Uterus (tissue), 3 donors: ENCODE measurements at regions not wholly inside any gene's neighbourhood (a gene's known extent, or its start where the extent isn't known, plus 50 kb on each side); places are given as distances from the start of the nearest gene placed in this dataset.

ENCODE experiments used
- DNase-seq, 2 donors: peaks; one replicate each; pipeline ENCODE4 v3.0.0-alpha.2; 2019 to 2020
- H3K27ac ChIP-seq, 2 donors: fragments of 200-600 bp; sonication (generic); 1 replicate in 1 of 2; 2 replicates in 1 of 2; pipeline ENCODE4 v1.5.1; 2016 to 2018
- H3K27me3 ChIP-seq, 2 donors: fragments of 200-600 bp; sonication (generic); one replicate each; pipeline ENCODE4 v1.5.1; 2018 to 2019; ENCODE audit warnings: control low read depth in 1 of 2
- H3K36me3 ChIP-seq, 2 donors: fragments of 200-600 bp; sonication (generic); one replicate each; pipeline ENCODE4 v1.5.1; 2019; ENCODE audit warnings: control low read depth in 1 of 2
- H3K4me1 ChIP-seq, 2 donors: fragments of 200-600 bp; sonication (generic); one replicate each; pipeline ENCODE4 v1.5.1; 2018 to 2019; ENCODE audit warnings: control low read depth in 1 of 2
- H3K4me3 ChIP-seq, 2 donors: fragments of 200-600 bp; sonication (generic); 1 replicate in 1 of 2; 2 replicates in 1 of 2; pipeline ENCODE4 v1.5.1; 2018 to 2019; ENCODE audit warnings: mild to moderate bottlenecking in 1 of 2
- H3K9me3 ChIP-seq, 2 donors: fragments of 200-600 bp; sonication (generic); one replicate each; pipeline ENCODE4 v1.5.1; 2019; ENCODE audit warnings: control low read depth in 1 of 2
- POLR2A ChIP-seq, 2 donors: fragments of 450-650 bp; IDR thresholded peaks; one replicate each; pipeline ENCODE4 v1.6.1; 2016; ENCODE audit warnings: antibody characterized with exemption in 2 of 2, mild to moderate bottlenecking in 1 of 2, moderate library complexity in 1 of 2
- intact Hi-C: fragments of 100-400 bp; cut with DNase I; formaldehyde crosslinking; loops from one replicate; pipeline ENCODE4 v1.15.1; 2023; ENCODE audit warnings: low total_unique reads
- TF ChIP-seq, protein P1 (sequence below), 4 experiments: fragments of 200-600 bp in 2 of 4; fragments of 450-650 bp in 2 of 4; sonication (generic) in 2 of 4; IDR thresholded peaks; one replicate each; pipeline ENCODE4 v1.5.1; 2016 to 2019; ENCODE audit warnings: antibody characterized with exemption in 4 of 4, mild to moderate bottlenecking in 2 of 4, moderate library complexity in 1 of 4
- donor health status: DM: yes; HTN: yes; CAD: no.

DNA sequence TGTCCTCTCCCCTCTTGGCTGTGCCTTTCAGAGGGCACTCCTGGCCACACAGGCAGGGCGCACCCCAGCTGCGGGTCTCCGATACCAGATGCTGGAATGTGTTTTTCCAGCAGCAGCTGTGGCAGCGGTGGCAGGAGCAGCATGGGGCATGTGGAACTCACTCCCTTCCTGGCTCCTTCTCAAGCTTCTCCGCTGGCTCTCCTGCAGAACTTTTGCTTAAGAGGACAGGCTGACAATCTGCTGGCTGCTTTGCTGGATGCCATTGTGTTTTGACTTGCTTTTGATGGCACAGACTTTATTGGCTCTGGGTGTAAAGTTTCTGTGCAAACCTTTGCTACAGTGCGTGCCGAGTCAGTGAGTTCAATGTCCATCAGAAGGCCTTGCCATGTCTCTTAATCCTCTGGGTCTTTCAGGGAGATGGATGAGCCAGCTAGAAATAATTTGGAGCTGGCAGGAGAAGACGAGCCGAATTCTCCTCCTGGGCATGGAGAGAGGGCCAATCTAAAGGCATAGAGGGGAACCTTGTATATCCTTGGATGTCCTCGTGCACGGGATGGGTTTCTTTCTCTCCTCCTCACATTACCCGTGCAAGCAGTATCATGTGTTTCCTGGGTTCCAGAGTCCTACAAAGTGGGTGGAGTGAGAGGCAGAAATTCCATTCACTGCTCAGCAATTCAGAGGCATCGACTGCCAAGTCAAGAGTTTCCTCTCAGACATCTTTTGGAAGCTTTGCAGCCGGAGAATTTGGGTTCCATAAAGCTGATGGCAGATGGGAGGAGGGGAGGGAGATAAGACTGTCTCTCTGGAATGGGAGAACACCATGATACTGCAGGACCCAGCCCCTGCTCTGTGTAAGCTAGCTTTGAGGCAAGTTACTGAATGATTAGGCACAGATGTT, 231.2 kb downstream of the FGF9 start:
- no peaks in the 10 kb centered on the region for H3K27me3 ChIP-seq
- H3K27ac ChIP-seq = peak overlapping the region in 1 of 2 donors; percentile 31
- intact Hi-C loops = no loop called here
- no peak for TF ChIP-seq POLR2A (IDR thresholded peaks at IDR 0.05)
- TF ChIP-seq, protein P1, sequence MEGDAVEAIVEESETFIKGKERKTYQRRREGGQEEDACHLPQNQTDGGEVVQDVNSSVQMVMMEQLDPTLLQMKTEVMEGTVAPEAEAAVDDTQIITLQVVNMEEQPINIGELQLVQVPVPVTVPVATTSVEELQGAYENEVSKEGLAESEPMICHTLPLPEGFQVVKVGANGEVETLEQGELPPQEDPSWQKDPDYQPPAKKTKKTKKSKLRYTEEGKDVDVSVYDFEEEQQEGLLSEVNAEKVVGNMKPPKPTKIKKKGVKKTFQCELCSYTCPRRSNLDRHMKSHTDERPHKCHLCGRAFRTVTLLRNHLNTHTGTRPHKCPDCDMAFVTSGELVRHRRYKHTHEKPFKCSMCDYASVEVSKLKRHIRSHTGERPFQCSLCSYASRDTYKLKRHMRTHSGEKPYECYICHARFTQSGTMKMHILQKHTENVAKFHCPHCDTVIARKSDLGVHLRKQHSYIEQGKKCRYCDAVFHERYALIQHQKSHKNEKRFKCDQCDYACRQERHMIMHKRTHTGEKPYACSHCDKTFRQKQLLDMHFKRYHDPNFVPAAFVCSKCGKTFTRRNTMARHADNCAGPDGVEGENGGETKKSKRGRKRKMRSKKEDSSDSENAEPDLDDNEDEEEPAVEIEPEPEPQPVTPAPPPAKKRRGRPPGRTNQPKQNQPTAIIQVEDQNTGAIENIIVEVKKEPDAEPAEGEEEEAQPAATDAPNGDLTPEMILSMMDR (IDR thresholded peaks at IDR 0.05) = no peak
- H3K4me1 ChIP-seq = peaks cover 0 to 4% of the 10 kb centered on the region in 2 donors
- H3K4me3 ChIP-seq = no peak overlapping the region
- DNase-seq = peak; percentile 18 to 34
- no peaks in the 10 kb centered on the region for H3K36me3 ChIP-seq
- H3K9me3 ChIP-seq = no peaks in the 10 kb centered on the region

DNA sequence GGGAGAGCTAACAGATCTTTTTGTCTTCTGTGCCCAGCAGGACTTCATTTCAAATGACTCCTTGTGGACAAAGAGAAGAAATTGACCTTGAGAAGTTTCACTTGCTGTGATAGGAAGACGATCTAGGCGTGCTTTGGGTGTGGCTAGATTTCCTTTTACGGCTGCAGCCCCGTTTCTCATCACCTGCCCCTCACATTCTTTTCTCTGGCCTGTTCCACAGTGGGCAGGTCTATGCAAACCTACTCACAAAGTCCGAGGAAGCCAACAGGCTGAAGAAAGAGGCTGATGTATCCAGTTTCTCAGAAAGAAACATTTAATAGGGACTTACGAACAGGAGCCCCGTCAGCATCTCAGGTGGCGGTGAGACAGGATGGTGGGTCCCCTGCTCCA, 231.8 kb downstream of the FGF9 start:
- DNase-seq = no peak
- Histone ChIP-seq H3K4me3 (no peak overlapping the region), H3K27ac (peak overlapping the region in 1 of 2 donors; percentile 31), H3K36me3 (no peaks in the 10 kb centered on the region), H3K9me3 (no peaks in the 10 kb centered on the region), H3K4me1 (peaks cover 0 to 4% of the 10 kb centered on the region in 2 donors), H3K27me3 (no peaks in the 10 kb centered on the region)
- intact Hi-C loops = no loop called here
- TF ChIP-seq, protein P1 (IDR thresholded peaks at IDR 0.05) = no peak
- no peak for TF ChIP-seq POLR2A (IDR thresholded peaks at IDR 0.05)

DNA sequence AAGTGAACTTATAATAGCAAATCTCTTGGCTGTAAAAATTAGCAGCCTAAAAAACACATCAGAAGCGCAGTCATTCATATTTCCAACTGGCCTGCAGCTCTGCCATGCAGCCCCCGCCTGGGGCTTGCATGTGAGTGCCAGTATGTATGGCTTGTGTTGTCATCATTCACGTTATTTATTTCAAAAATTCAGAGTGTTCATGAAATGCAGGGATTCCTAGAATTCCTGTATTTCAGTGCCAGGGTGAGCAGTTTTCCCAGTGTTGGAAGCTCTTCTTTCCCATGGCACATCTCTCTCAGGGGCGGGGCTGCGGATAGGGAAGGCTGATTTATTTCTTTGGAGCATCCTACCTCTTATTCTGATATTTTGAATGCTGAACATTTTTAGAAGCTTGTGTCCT, 234.6 kb downstream of the FGF9 start:
- Histone ChIP-seq H3K36me3 (no peaks in the 10 kb centered on the region), H3K27ac (no peak overlapping the region), H3K4me3 (no peak overlapping the region), H3K27me3 (no peaks in the 10 kb centered on the region), H3K4me1 (no peaks in the 10 kb centered on the region), H3K9me3 (no peaks in the 10 kb centered on the region)
- no peak for DNase-seq
- intact Hi-C loops = no loop called here
- TF ChIP-seq, protein P1 (IDR thresholded peaks at IDR 0.05) = no peak
- TF ChIP-seq POLR2A (IDR thresholded peaks at IDR 0.05) = no peak

DNA sequence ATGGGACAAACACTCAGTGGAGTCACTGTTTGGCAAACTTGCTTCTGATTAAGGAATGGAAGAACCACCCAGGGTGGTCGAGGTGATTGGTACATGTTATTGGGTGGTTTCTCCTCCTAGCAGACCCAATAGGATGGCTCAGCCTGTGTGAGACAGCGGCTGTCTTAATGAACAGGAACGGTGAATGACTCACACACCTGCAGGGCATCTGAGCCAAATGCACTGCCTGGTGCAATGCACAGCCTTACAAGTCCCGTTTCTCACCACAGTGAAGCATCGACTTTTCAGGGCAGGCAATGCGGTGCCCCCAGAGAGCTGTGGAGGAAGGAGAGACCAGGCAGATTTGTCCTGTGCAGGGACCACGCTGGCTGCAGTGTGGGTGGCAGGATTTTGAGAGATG, 238.5 kb downstream of the FGF9 start:
- Histone ChIP-seq H3K4me1 (no peaks in the 10 kb centered on the region), H3K9me3 (no peaks in the 10 kb centered on the region), H3K27ac (no peak overlapping the region), H3K27me3 (no peaks in the 10 kb centered on the region), H3K36me3 (no peaks in the 10 kb centered on the region), H3K4me3 (no peak overlapping the region)
- no peak for TF ChIP-seq POLR2A (IDR thresholded peaks at IDR 0.05)
- TF ChIP-seq, protein P1 (IDR thresholded peaks at IDR 0.05) = no peak
- DNase-seq = no peak
- intact Hi-C loops = no loop called here

GRCh38 chr13:21910546-21910945, 239.7 kb downstream of the FGF9 start:
- no peak overlapping the region for H3K4me3 ChIP-seq
- no peak for DNase-seq
- no peaks in the 10 kb centered on the region for H3K4me1 ChIP-seq
- H3K9me3 ChIP-seq = no peaks in the 10 kb centered on the region
- H3K27me3 ChIP-seq = no peaks in the 10 kb centered on the region
- H3K36me3 ChIP-seq = no peaks in the 10 kb centered on the region
- TF ChIP-seq, protein P1 (IDR thresholded peaks at IDR 0.05) = no peak
- TF ChIP-seq POLR2A (IDR thresholded peaks at IDR 0.05) = no peak
- no peak overlapping the region for H3K27ac ChIP-seq
- intact Hi-C loops = no loop called here
